Mesenchymal stem cell (in vitro differentiated cells and primary cell): ENCODE measurements at regions not wholly inside any gene's neighbourhood (a gene's known extent, or its start where the extent isn't known, plus 50 kb on each side); places are given as distances from the start of the nearest gene placed in this dataset.

Experiments used
- DNase-seq: peaks from one replicate; pipeline ENCODE4 v3.0.0-alpha.2; 2013
- H2AFZ ChIP-seq: one replicate; pipeline ENCODE4 v1.6.1; 2013; ENCODE audit warnings: low read depth, mild to moderate bottlenecking, control low read depth, inconsistent platforms, low read length, moderate library complexity
- H2AK5ac ChIP-seq: 2 replicates; pipeline ENCODE4 v1.6.1; 2013; ENCODE audit warnings: low read length, moderate library complexity, mild to moderate bottlenecking, inconsistent platforms; ENCODE audit not compliant: severe bottlenecking
- H2BK120ac ChIP-seq: one replicate; pipeline ENCODE4 v1.6.1; 2013; ENCODE audit warnings: low read depth, mild to moderate bottlenecking, inconsistent platforms, low read length, moderate library complexity
- H2BK12ac ChIP-seq, 2 experiments: one replicate each; pipeline ENCODE4 v1.6.1; 2013; ENCODE audit warnings: inconsistent platforms in 2 of 2, low read length in 2 of 2, mild to moderate bottlenecking in 2 of 2, moderate library complexity in 2 of 2, control low read depth in 1 of 2
- H2BK15ac ChIP-seq: one replicate; pipeline ENCODE4 v1.6.1; 2013; ENCODE audit warnings: mild to moderate bottlenecking, low read depth, inconsistent platforms; ENCODE audit not compliant: poor library complexity, severe bottlenecking
- H2BK5ac ChIP-seq: 2 replicates; pipeline ENCODE4 v1.6.1; 2013; ENCODE audit warnings: low read depth, mild to moderate bottlenecking, low read length, control low read depth, inconsistent platforms; ENCODE audit not compliant: poor library complexity, severe bottlenecking
- H3K14ac ChIP-seq, 2 experiments: one replicate each; pipeline ENCODE4 v1.6.1; 2013; ENCODE audit warnings: inconsistent platforms in 2 of 2, low read length in 2 of 2, control low read depth in 1 of 2, mild to moderate bottlenecking in 1 of 2, moderate library complexity in 1 of 2
- H3K18ac ChIP-seq, 2 experiments: one replicate each; pipeline ENCODE4 v1.6.1; 2013; ENCODE audit warnings: inconsistent platforms in 2 of 2, low read length in 2 of 2, control low read depth in 1 of 2, low read depth in 1 of 2, mild to moderate bottlenecking in 1 of 2
- H3K23ac ChIP-seq, 2 experiments: one replicate each; pipeline ENCODE4 v1.6.1; 2013; ENCODE audit warnings: inconsistent platforms in 2 of 2, low read length in 2 of 2, mild to moderate bottlenecking in 2 of 2, moderate library complexity in 2 of 2, control low read depth in 1 of 2
- H3K27ac ChIP-seq: 2 replicates; pipeline ENCODE4 v1.5.1; 2013; ENCODE audit warnings: mild to moderate bottlenecking, moderate library complexity, low read length, control low read depth, inconsistent platforms; ENCODE audit not compliant: poor library complexity, severe bottlenecking
- H3K27me3 ChIP-seq, 2 experiments: 2 replicates each; pipeline versions ENCODE4 v1.6.1 to v1.7.0; 2013; ENCODE audit warnings: low read length in 2 of 2, mild to moderate bottlenecking in 2 of 2, moderate library complexity in 2 of 2, control low read depth in 1 of 2, inconsistent platforms in 1 of 2; ENCODE audit not compliant: control insufficient read depth in 1 of 2, insufficient read depth in 1 of 2
- H3K36me3 ChIP-seq, 2 experiments: 2 replicates each; pipeline versions ENCODE4 v1.6.1 to v1.7.0; 2013; ENCODE audit warnings: low read length in 2 of 2, control low read depth in 1 of 2, inconsistent platforms in 1 of 2, low read depth in 1 of 2, mild to moderate bottlenecking in 1 of 2; ENCODE audit not compliant: insufficient read depth in 2 of 2, control insufficient read depth in 1 of 2
- H3K4ac ChIP-seq, 2 experiments: one replicate each; pipeline ENCODE4 v1.6.1; 2013; ENCODE audit warnings: inconsistent platforms in 2 of 2, low read length in 2 of 2, mild to moderate bottlenecking in 2 of 2, moderate library complexity in 2 of 2, control low read depth in 1 of 2, low read depth in 1 of 2
- H3K4me1 ChIP-seq: 2 replicates; pipeline ENCODE4 v1.6.1; 2013; ENCODE audit warnings: low read depth, low read length, control low read depth; ENCODE audit not compliant: control insufficient read depth, insufficient read depth
- H3K4me2 ChIP-seq: 2 replicates; pipeline ENCODE4 v1.6.1; 2013; ENCODE audit warnings: low read length, mild to moderate bottlenecking, inconsistent platforms; ENCODE audit not compliant: poor library complexity, severe bottlenecking
- H3K4me3 ChIP-seq, 2 experiments: 2 replicates each; pipeline versions ENCODE4 v1.5.1 to v1.7.0; 2013; ENCODE audit warnings: low read length in 2 of 2, mild to moderate bottlenecking in 2 of 2, control low read depth in 1 of 2, low read depth in 1 of 2; ENCODE audit not compliant: insufficient read depth in 1 of 2
- H3K79me1 ChIP-seq: replicated peaks from 2 replicates; pipeline ENCODE4 v1.6.1; 2013; ENCODE audit warnings: mild to moderate bottlenecking, control low read depth, low read length, inconsistent platforms; ENCODE audit not compliant: poor library complexity, severe bottlenecking
- H3K9ac ChIP-seq: 2 replicates; pipeline ENCODE4 v1.7.0; 2013; ENCODE audit warnings: mild to moderate bottlenecking, low read length, moderate library complexity
- H3K9me3 ChIP-seq: 2 replicates; pipeline ENCODE4 v1.7.0; 2013; ENCODE audit warnings: mild to moderate bottlenecking, low read length; ENCODE audit not compliant: control insufficient read depth
- H4K8ac ChIP-seq: one replicate; pipeline ENCODE4 v1.6.1; 2013; ENCODE audit warnings: inconsistent platforms, mild to moderate bottlenecking, low read length, moderate library complexity
- H4K91ac ChIP-seq: one replicate; pipeline ENCODE4 v1.6.1; 2013; ENCODE audit warnings: mild to moderate bottlenecking, low read length, inconsistent platforms
- WGBS: methylation state at CpG from one replicate; pipeline ENCODE4 v1.1.7; 2013; ENCODE audit warnings: mixed read lengths; 5-methylcytosine and 5-hydroxymethylcytosine counted together

- H3K79me1 ChIP-seq: no peaks in the 10 kb centered on the region
- peak overlapping the region in 1 of 2 experiments; percentile 73 for H3K18ac ChIP-seq
- no peak overlapping the region for H3K27ac ChIP-seq
- H2AFZ ChIP-seq: no peak overlapping the region
- no peaks in the 10 kb centered on the region for H3K4me1 ChIP-seq
- H2BK12ac ChIP-seq: peak overlapping the region; percentile 75 to 84
- no peak overlapping the region for H2BK120ac ChIP-seq
- H3K9ac ChIP-seq: no peak overlapping the region
- peak overlapping the region; percentile 85 for H4K91ac ChIP-seq
- no peak overlapping the region for H3K4ac ChIP-seq
- H4K8ac ChIP-seq: peak overlapping the region; percentile 77
- DNase-seq: no peak
- no peaks in the 10 kb centered on the region for H3K36me3 ChIP-seq
- H2BK5ac ChIP-seq: no peak overlapping the region
- H3K23ac ChIP-seq: no peak overlapping the region
- no peak overlapping the region for H2AK5ac ChIP-seq
- H3K9me3 ChIP-seq: no peaks in the 10 kb centered on the region
- WGBS: 97% methylated on average over 4 of the region's 4 CpGs
- no peak overlapping the region for H3K4me2 ChIP-seq
- H2BK15ac ChIP-seq: peak overlapping the region; percentile 73
- no peak overlapping the region for H3K14ac ChIP-seq
- no peaks in the 10 kb centered on the region for H3K27me3 ChIP-seq
- H3K4me3 ChIP-seq: no peak overlapping the region
Measured at GRCh38 chr9:88798476-88798875, 192.8 kb upstream of the S1PR3 start.

DNA sequence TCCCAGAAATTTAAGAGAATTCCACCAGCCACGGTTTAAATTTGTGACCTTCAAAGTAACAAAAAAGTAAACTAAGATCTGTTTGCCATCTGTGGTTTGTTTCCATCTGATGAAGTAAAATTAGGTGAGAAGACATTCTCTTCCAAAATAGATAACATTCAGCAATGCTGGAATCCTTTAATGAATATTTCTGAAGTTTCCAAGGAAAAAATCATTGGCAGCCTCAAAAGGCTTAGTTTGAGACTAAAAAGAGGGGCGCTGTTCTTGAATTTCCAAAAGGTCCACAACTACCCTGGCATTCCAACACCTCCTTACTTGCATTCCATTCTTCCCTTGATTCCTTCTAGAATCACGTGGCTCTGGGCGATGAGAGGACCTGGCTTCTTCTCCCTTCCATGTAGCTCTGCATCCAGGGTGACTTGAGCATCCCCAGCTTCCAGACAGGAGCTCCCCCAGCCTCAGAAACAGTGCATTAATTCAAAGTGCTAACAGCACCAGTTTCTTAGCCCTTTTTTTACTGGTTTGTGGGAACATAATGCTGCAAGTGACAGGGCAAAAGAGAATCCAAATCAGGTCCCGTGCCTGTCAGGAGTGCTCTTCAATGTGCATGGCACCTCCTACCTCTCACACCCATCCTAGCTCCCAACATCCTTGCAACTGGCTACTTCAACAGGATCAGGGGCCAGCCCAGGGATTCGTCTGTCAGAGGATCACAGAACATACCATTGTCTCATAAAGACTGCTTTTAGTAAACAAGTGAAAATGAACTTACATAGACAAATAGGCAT, 191.5 kb upstream of the S1PR3 start:
- no peak for DNase-seq
- H3K79me1 ChIP-seq: no peaks in the 10 kb centered on the region
- no peaks in the 10 kb centered on the region for H3K9me3 ChIP-seq
- no peak overlapping the region for H2BK5ac ChIP-seq
- H3K4ac ChIP-seq: peak overlapping the region in 1 of 2 experiments; percentile 30
- H4K91ac ChIP-seq: no peak overlapping the region
- H4K8ac ChIP-seq: no peak overlapping the region
- no peaks in the 10 kb centered on the region for H3K36me3 ChIP-seq
- H2BK12ac ChIP-seq: peak overlapping the region in 1 of 2 experiments; percentile 59
- no peak overlapping the region for H3K4me3 ChIP-seq
- H2AFZ ChIP-seq: no peak overlapping the region
- peaks cover 2% of the 10 kb centered on the region for H3K4me1 ChIP-seq
- no peak overlapping the region for H3K4me2 ChIP-seq
- no peak overlapping the region for H3K23ac ChIP-seq
- H3K14ac ChIP-seq: no peak overlapping the region
- H3K18ac ChIP-seq: peak overlapping the region in 1 of 2 experiments; percentile 28
- no peak overlapping the region for H2BK120ac ChIP-seq
- no peak overlapping the region for H3K9ac ChIP-seq
- H2AK5ac ChIP-seq: no peak overlapping the region
- no peak overlapping the region for H3K27ac ChIP-seq
- no peaks in the 10 kb centered on the region for H3K27me3 ChIP-seq
- H2BK15ac ChIP-seq: no peak overlapping the region
- WGBS: 55% methylated on average over 5 of the region's 6 CpGs

DNA sequence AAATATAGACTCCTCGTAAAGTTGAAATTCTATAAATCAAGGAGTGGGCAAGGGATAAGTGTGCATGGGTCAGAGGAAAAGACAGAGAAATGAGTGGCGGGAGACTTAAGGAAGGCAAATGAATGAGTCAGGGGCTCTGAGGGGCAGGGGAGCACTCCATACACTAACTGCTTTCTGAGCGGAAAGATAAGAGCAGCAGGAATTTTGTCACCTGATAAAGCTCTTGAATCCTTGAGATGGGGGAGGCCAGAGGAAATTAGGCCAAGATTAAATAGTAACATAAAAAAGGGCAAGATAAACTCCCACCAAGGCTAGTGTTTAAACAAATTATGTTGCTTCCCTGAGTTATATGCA, 191.0 kb upstream of the S1PR3 start:
- no peak overlapping the region for H3K4ac ChIP-seq
- no peak overlapping the region for H3K27ac ChIP-seq
- no peak overlapping the region for H2AK5ac ChIP-seq
- no peaks in the 10 kb centered on the region for H3K36me3 ChIP-seq
- H3K4me3 ChIP-seq: no peak overlapping the region
- no peak overlapping the region for H2BK12ac ChIP-seq
- H4K91ac ChIP-seq: no peak overlapping the region
- H4K8ac ChIP-seq: no peak overlapping the region
- no peak overlapping the region for H3K18ac ChIP-seq
- H3K79me1 ChIP-seq: no peaks in the 10 kb centered on the region
- H3K9ac ChIP-seq: no peak overlapping the region
- H2AFZ ChIP-seq: no peak overlapping the region
- DNase-seq: no peak
- no peak overlapping the region for H3K23ac ChIP-seq
- H3K4me2 ChIP-seq: no peak overlapping the region
- no peak overlapping the region for H2BK15ac ChIP-seq
- WGBS: 42% methylated on average over 3 of the region's 3 CpGs
- H2BK120ac ChIP-seq: no peak overlapping the region
- no peak overlapping the region for H2BK5ac ChIP-seq
- H3K9me3 ChIP-seq: no peaks in the 10 kb centered on the region
- H3K27me3 ChIP-seq: no peaks in the 10 kb centered on the region
- H3K14ac ChIP-seq: no peak overlapping the region
- H3K4me1 ChIP-seq: peaks cover 2% of the 10 kb centered on the region

- H3K4me3 ChIP-seq: no peak overlapping the region
- no peak overlapping the region for H2AFZ ChIP-seq
- no peak overlapping the region for H2BK12ac ChIP-seq
- no peak overlapping the region for H3K4me2 ChIP-seq
- no peak overlapping the region for H3K23ac ChIP-seq
- no peak overlapping the region for H3K27ac ChIP-seq
- H3K14ac ChIP-seq: no peak overlapping the region
- 95% methylated on average over 2 of the region's 2 CpGs for WGBS
- no peaks in the 10 kb centered on the region for H3K36me3 ChIP-seq
- H3K27me3 ChIP-seq: no peaks in the 10 kb centered on the region
- no peak overlapping the region for H3K18ac ChIP-seq
- H3K79me1 ChIP-seq: no peaks in the 10 kb centered on the region
- no peak overlapping the region for H4K8ac ChIP-seq
- no peak overlapping the region for H4K91ac ChIP-seq
- no peak overlapping the region for H2BK5ac ChIP-seq
- H3K4me1 ChIP-seq: peaks cover 2% of the 10 kb centered on the region
- H3K9me3 ChIP-seq: no peaks in the 10 kb centered on the region
- no peak overlapping the region for H2BK120ac ChIP-seq
- no peak overlapping the region for H3K9ac ChIP-seq
- DNase-seq: no peak
- H2AK5ac ChIP-seq: no peak overlapping the region
- no peak overlapping the region for H2BK15ac ChIP-seq
- no peak overlapping the region for H3K4ac ChIP-seq
Measured at GRCh38 chr9:88801214-88801796, 190.0 kb upstream of the S1PR3 start.
